Eye (tissue), 1 donor: ENCODE measurements at regions not wholly inside any gene's neighbourhood (a gene's known extent, or its start where the extent isn't known, plus 50 kb on each side); places are given as distances from the start of the nearest gene placed in this dataset.
A peak's percentile ranks its signal among the peaks of the same experiment; 100 is the strongest.
"Not testable (repeated sequence)": the region's sequence is repeated elsewhere in the genome, so short reads cannot be mapped to it uniquely, and the experiment has no call there.

Experiments used
- DNase-seq: peaks from one replicate; pipeline ENCODE4 v3.0.0-alpha.2; 2015

GRCh38 chr12:127987199-127987901, 279.6 kb upstream of the TMEM132C start:
- peak; percentile 27 for DNase-seq

- DNase-seq = no peak
Observed at GRCh38 chr12:127991485-127991884, 275.5 kb upstream of the TMEM132C start.

- peak; percentile 4 for DNase-seq
Observed at GRCh38 chr12:127998988-127999387, 268.0 kb upstream of the TMEM132C start.

- DNase-seq = no peak
Observed at GRCh38 chr12:128004383-128004938, 262.5 kb upstream of the TMEM132C start.

- DNase-seq = no peak
Observed at GRCh38 chr12:128007250-128007649, 259.7 kb upstream of the TMEM132C start.

GRCh38 chr12:128008341-128008740, 258.6 kb upstream of the TMEM132C start:
- DNase-seq = no peak

GRCh38 chr12:128009108-128009507, 257.9 kb upstream of the TMEM132C start:
- DNase-seq = no peak

GRCh38 chr12:128012110-128012509, 254.9 kb upstream of the TMEM132C start:
- no peak for DNase-seq

GRCh38 chr12:128015276-128015675, 251.7 kb upstream of the TMEM132C start:
- no peak for DNase-seq

- no peak for DNase-seq
Observed at GRCh38 chr12:128018067-128018466, 248.9 kb upstream of the TMEM132C start.

- DNase-seq = no peak
Observed at GRCh38 chr12:128019996-128020544, 246.9 kb upstream of the TMEM132C start.

- no peak for DNase-seq
Observed at GRCh38 chr12:128021561-128021960, 245.4 kb upstream of the TMEM132C start.

- peak; percentile 53 for DNase-seq
Observed at GRCh38 chr12:128025589-128026245, 241.3 kb upstream of the TMEM132C start.

GRCh38 chr12:128026696-128027574, 240.0 kb upstream of the TMEM132C start:
- no peak for DNase-seq

- DNase-seq = peak; percentile 67
Observed at GRCh38 chr12:128033473-128033872, 233.5 kb upstream of the TMEM132C start.

GRCh38 chr12:128040971-128041370, 226.0 kb upstream of the TMEM132C start:
- DNase-seq = no peak

GRCh38 chr12:128042283-128042682, 224.7 kb upstream of the TMEM132C start:
- not testable (repeated sequence) for DNase-seq

- DNase-seq = no peak
Observed at GRCh38 chr12:128042825-128043224, 224.1 kb upstream of the TMEM132C start.

GRCh38 chr12:128043317-128043716, 223.7 kb upstream of the TMEM132C start:
- no peak for DNase-seq

- no peak for DNase-seq
Observed at GRCh38 chr12:128047266-128048060, 219.5 kb upstream of the TMEM132C start.

GRCh38 chr12:128052331-128052730, 214.6 kb upstream of the TMEM132C start:
- no peak for DNase-seq

GRCh38 chr12:128052777-128053176, 214.2 kb upstream of the TMEM132C start:
- no peak for DNase-seq
